ENCODE measurements at regions not wholly inside any gene's neighbourhood (a gene's known extent, or its start where the extent isn't known, plus 50 kb on each side); places are given as distances from the start of the nearest gene placed in this dataset.

- Histone ChIP-seq H3K36me3 (no peaks in the 10 kb centered on the region), H3K4me3 (no peak overlapping the region), H3K27me3 (no peaks in the 10 kb centered on the region), H3K27ac (no peak overlapping the region), H3K9me3 (ENCODE audit: low read depth) (no peaks in the 10 kb centered on the region), H3K4me1 (ENCODE audit: low read depth) (no peaks in the 10 kb centered on the region)
- peak in 1 of 2 donors; percentile 51 for DNase-seq (ENCODE audit: low read depth in 1 of 2, low spot score in 1 of 2)
- no peak for TF ChIP-seq CTCF (IDR thresholded peaks at IDR 0.05; ENCODE audit: low read depth, low read length)
These were observed 858.1 kb upstream of the ADAMTS5 start for GRCh38 chr21:27825035-27825434.

DNA sequence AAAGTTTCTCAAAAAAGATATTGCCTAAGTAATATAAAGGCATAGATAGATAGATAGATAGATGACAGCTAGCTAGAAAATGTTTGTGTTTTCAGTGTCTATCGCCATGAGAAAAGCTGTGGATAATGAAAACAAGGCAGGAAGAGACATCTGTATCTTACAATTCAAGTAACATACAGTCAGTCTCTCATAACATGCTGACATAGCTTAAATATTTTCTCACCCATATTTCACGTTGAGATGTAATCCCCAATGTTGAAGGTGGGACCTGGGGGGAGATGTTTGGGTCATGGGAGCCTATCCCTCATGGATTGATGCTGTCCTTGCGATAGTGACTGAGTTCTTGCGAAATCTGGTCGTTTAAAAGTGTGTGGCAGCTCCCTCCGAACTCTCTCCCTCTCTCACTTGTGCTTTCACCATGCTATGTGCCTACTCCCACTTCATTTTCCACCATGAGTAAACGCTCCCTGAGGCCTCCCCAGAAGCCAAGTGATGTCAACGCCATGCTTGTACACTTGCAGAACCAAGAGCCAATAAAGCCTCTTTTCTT lies 856.8 kb upstream of the ADAMTS5 start:
- H3K4me3 ChIP-seq, result no peak overlapping the region
- no peaks in the 10 kb centered on the region for H3K4me1 ChIP-seq (ENCODE audit: low read depth)
- no peaks in the 10 kb centered on the region for H3K36me3 ChIP-seq
- no peak for DNase-seq (ENCODE audit: low read depth in 1 of 2, low spot score in 1 of 2)
- no peak for TF ChIP-seq CTCF (IDR thresholded peaks at IDR 0.05; ENCODE audit: low read depth, low read length)
- no peaks in the 10 kb centered on the region for H3K9me3 ChIP-seq (ENCODE audit: low read depth)
- H3K27ac ChIP-seq, result no peak overlapping the region
- no peaks in the 10 kb centered on the region for H3K27me3 ChIP-seq

DNA sequence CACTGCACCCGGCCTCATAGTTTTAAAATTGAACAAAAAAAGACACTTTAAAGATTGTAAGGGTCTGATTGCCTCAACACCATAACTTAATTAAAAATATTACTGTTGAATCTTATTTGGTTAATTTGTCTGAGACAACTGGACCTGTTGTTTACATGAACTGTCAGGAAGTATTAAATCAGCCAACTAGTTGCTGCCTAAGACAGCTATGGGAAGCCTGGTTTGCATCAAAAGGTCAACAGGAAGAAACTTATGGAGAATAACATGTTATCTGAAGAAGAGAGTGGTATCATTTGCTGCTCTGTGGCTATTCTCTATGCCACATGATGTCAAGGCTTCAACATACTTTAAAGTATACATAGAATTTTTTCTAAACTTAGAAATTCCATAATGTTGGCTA lies 853.5 kb upstream of the ADAMTS5 start:
- Histone ChIP-seq H3K9me3 (ENCODE audit: low read depth) (no peaks in the 10 kb centered on the region), H3K27ac (no peak overlapping the region), H3K4me3 (no peak overlapping the region), H3K36me3 (no peaks in the 10 kb centered on the region), H3K27me3 (no peaks in the 10 kb centered on the region), H3K4me1 (ENCODE audit: low read depth) (no peaks in the 10 kb centered on the region)
- no peak for TF ChIP-seq CTCF (IDR thresholded peaks at IDR 0.05; ENCODE audit: low read depth, low read length)
- DNase-seq (ENCODE audit: low read depth in 1 of 2, low spot score in 1 of 2), result no peak

GRCh38 chr21:27819299-27819698 lies 852.4 kb upstream of the ADAMTS5 start:
- no peak overlapping the region for H3K27ac ChIP-seq
- H3K36me3 ChIP-seq, result no peaks in the 10 kb centered on the region
- H3K4me3 ChIP-seq, result no peak overlapping the region
- no peaks in the 10 kb centered on the region for H3K27me3 ChIP-seq
- no peaks in the 10 kb centered on the region for H3K9me3 ChIP-seq (ENCODE audit: low read depth)
- TF ChIP-seq CTCF (IDR thresholded peaks at IDR 0.05; ENCODE audit: low read depth, low read length), result no peak
- no peaks in the 10 kb centered on the region for H3K4me1 ChIP-seq (ENCODE audit: low read depth)
- DNase-seq (ENCODE audit: low read depth in 1 of 2, low spot score in 1 of 2), result no peak

DNA sequence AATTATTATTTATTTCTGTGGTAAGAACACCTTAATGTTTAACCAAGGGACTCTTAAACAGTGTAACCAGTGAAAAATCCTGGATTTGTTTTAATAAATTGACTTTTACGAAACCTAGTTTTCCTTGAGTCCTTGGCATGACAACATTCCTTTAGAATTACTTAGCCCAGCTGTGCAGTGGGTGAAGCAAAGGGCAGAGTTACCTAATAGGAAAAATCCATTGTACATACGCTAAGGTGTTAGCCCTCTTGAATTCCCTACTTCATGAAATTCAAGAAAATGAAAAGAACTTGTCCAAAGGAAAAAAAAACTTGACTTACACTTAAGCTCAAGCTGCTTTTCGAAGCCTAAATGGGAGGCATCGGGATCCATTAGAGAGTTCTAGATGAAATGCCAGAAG lies 852.0 kb upstream of the ADAMTS5 start:
- peak in 1 of 2 donors; percentile 38 for DNase-seq (ENCODE audit: low read depth in 1 of 2, low spot score in 1 of 2)
- no peaks in the 10 kb centered on the region for H3K4me1 ChIP-seq (ENCODE audit: low read depth)
- no peaks in the 10 kb centered on the region for H3K9me3 ChIP-seq (ENCODE audit: low read depth)
- H3K36me3 ChIP-seq, result no peaks in the 10 kb centered on the region
- no peak overlapping the region for H3K27ac ChIP-seq
- H3K27me3 ChIP-seq, result no peaks in the 10 kb centered on the region
- H3K4me3 ChIP-seq, result no peak overlapping the region
- no peak for TF ChIP-seq CTCF (IDR thresholded peaks at IDR 0.05; ENCODE audit: low read depth, low read length)
